CD4-positive, alpha-beta T cell treated with Interleukin-1 beta for 1 hour (primary cell): ENCODE measurements at regions not wholly inside any gene's neighbourhood (a gene's known extent, or its start where the extent isn't known, plus 50 kb on each side); places are given as distances from the start of the nearest gene placed in this dataset.
"Not testable (repeated sequence)": the region's sequence is repeated elsewhere in the genome, so short reads cannot be mapped to it uniquely, and the experiment has no call there.

Experiments used
- DNase-seq, 2 donors: peaks; one replicate each; pipeline ENCODE4 v3.0.0-alpha.2; 2020 to 2022

- no peak for DNase-seq
Measured at GRCh38 chr9:31574006-31574765, 810.3 kb upstream of the ACO1 start.

- no peak for DNase-seq
Measured at GRCh38 chr9:31582071-31582470, 802.4 kb upstream of the ACO1 start.

- DNase-seq: no peak
Measured at GRCh38 chr9:31582561-31582960, 801.9 kb upstream of the ACO1 start.

- no peak for DNase-seq
Measured at GRCh38 chr9:31585158-31585557, 799.3 kb upstream of the ACO1 start.

- no peak for DNase-seq
Measured at GRCh38 chr9:31587146-31587545, 797.3 kb upstream of the ACO1 start.

GRCh38 chr9:31588006-31588405 lies 796.4 kb upstream of the ACO1 start:
- no peak for DNase-seq

GRCh38 chr9:31588756-31589155 lies 795.7 kb upstream of the ACO1 start:
- DNase-seq: no peak

GRCh38 chr9:31590091-31590490 lies 794.4 kb upstream of the ACO1 start:
- no peak for DNase-seq

GRCh38 chr9:31597086-31597485 lies 787.4 kb upstream of the ACO1 start:
- DNase-seq: not testable (repeated sequence)

- peak in 1 of 2 donors; percentile 13 for DNase-seq
Measured at GRCh38 chr9:31597977-31598376, 786.5 kb upstream of the ACO1 start.

GRCh38 chr9:31601666-31602065 lies 782.8 kb upstream of the ACO1 start:
- no peak for DNase-seq

GRCh38 chr9:31604531-31604930 lies 779.9 kb upstream of the ACO1 start:
- DNase-seq: no peak

GRCh38 chr9:31605164-31605563 lies 779.3 kb upstream of the ACO1 start:
- no peak for DNase-seq

- no peak for DNase-seq
Measured at GRCh38 chr9:31606678-31607077, 777.8 kb upstream of the ACO1 start.

GRCh38 chr9:31608416-31608815 lies 776.0 kb upstream of the ACO1 start:
- no peak for DNase-seq

GRCh38 chr9:31608881-31609280 lies 775.6 kb upstream of the ACO1 start:
- no peak for DNase-seq

GRCh38 chr9:31612336-31613030 lies 772.0 kb upstream of the ACO1 start:
- DNase-seq: no peak

GRCh38 chr9:31615966-31616365 lies 768.5 kb upstream of the ACO1 start:
- no peak for DNase-seq

- DNase-seq: no peak
Measured at GRCh38 chr9:31623511-31623910, 760.9 kb upstream of the ACO1 start.

GRCh38 chr9:31629292-31629691 lies 755.2 kb upstream of the ACO1 start:
- DNase-seq: no peak

- DNase-seq: no peak
Measured at GRCh38 chr9:31637265-31637664, 747.2 kb upstream of the ACO1 start.

GRCh38 chr9:31637861-31638260 lies 746.6 kb upstream of the ACO1 start:
- DNase-seq: no peak

- DNase-seq: no peak
Measured at GRCh38 chr9:31639451-31639850, 745.0 kb upstream of the ACO1 start.

- DNase-seq: no peak
Measured at GRCh38 chr9:31669311-31669710, 715.1 kb upstream of the ACO1 start.

GRCh38 chr9:31671011-31671410 lies 713.4 kb upstream of the ACO1 start:
- no peak for DNase-seq
